Right lobe of liver (tissue), 6 donors: ENCODE measurements at regions not wholly inside any gene's neighbourhood (a gene's known extent, or its start where the extent isn't known, plus 50 kb on each side); places are given as distances from the start of the nearest gene placed in this dataset.

Experiments
- ATAC-seq, 4 donors: fragments of 200-7000 bp; cut with Tn5 transposase; one replicate each; pipeline ENCODE4 v1.9.1; 2020; ENCODE audit warnings: mild to moderate bottlenecking in 4 of 4, moderate library complexity in 4 of 4
- DNase-seq, 3 donors: peaks; one replicate each; pipeline ENCODE4 v3.0.0-alpha.2; 2020
- H3K27ac ChIP-seq, 3 donors: fragments of 200-600 bp; one replicate each; pipeline ENCODE4 v1.8.0; 2022
- H3K27me3 ChIP-seq, 2 donors: fragments of 200-600 bp; one replicate each; pipeline ENCODE4 v1.8.0; 2022
- H3K36me3 ChIP-seq, 4 donors: fragments of 200-600 bp; sonication (generic) in 1 of 4; one replicate each; pipeline versions ENCODE4 v1.5.1 to v1.8.0; 2017 to 2022; ENCODE audit warnings: control low read depth in 1 of 4
- H3K4me1 ChIP-seq, 4 donors: fragments of 200-600 bp; sonication (generic) in 1 of 4; one replicate each; pipeline versions ENCODE4 v1.5.1 to v1.8.0; 2017 to 2022; ENCODE audit warnings: control low read depth in 1 of 4
- H3K4me3 ChIP-seq, 3 donors: fragments of 200-600 bp; one replicate each; pipeline ENCODE4 v1.8.0; 2022
- H3K9me3 ChIP-seq, 4 donors: fragments of 200-600 bp; sonication (generic) in 1 of 4; one replicate each; pipeline versions ENCODE4 v1.5.1 to v1.8.0; 2017 to 2022; ENCODE audit warnings: control low read depth in 1 of 4
- CTCF ChIP-seq, 4 donors: fragments of 200-600 bp in 3 of 4; fragments of 450-650 bp in 1 of 4; IDR thresholded peaks; one replicate each; pipeline versions ENCODE4 v1.5.1 to v1.8.0; 2016 to 2022; ENCODE audit warnings: antibody characterized with exemption in 4 of 4, mild to moderate bottlenecking in 2 of 4
- POLR2A ChIP-seq: fragments of 450-650 bp; IDR thresholded peaks from one replicate; pipeline ENCODE4 v1.6.1; 2017; ENCODE audit warnings: antibody characterized with exemption, mild to moderate bottlenecking
- WGBS: methylation state at CpG from one replicate; pipeline ENCODE4 v1.1.6; 2018; ENCODE audit warnings: low coverage, low lambda C conversion rate; ENCODE audit not compliant: insufficient coverage; ENCODE audit errors: missing lambda C conversion rate; 5-methylcytosine and 5-hydroxymethylcytosine counted together
- intact Hi-C, 2 donors: fragments of 100-400 bp; cut with DNase I; formaldehyde crosslinking; loops; one replicate each; pipeline versions ENCODE4 v1.11.2 to v1.14.1; 2022
- donor health status: DM: no; HTN: yes; CAD: no.
- donor health status: DM: no; HTN: no; CAD: no.
- donor health status: DM: no; HTN: no; CAD: no.
- donor health status: DM: no; HTN: yes; CAD: no.
- donor health status: DM: no; HTN: yes; CAD: no.

- TF ChIP-seq CTCF (IDR thresholded peaks at IDR 0.05) (no peak), POLR2A (no peak)
- intact Hi-C loops: no loop called here
- Histone ChIP-seq H3K4me1 (no peaks in the 10 kb centered on the region), H3K36me3 (no peaks in the 10 kb centered on the region), H3K9me3 (no peaks in the 10 kb centered on the region), H3K4me3 (no peak overlapping the region), H3K27me3 (no peaks in the 10 kb centered on the region), H3K27ac (no peak overlapping the region)
- no peak for ATAC-seq
- DNase-seq: no peak
- 57% methylated on average over 2 of the region's 2 CpGs for WGBS
These were observed 225.4 kb upstream of the ZC3H12C start for GRCh38 chr11:109867784-109868183.

GRCh38 chr11:109869536-109869935, 223.7 kb upstream of the ZC3H12C start:
- H3K27me3 ChIP-seq: no peaks in the 10 kb centered on the region
- H3K36me3 ChIP-seq: no peaks in the 10 kb centered on the region
- TF ChIP-seq CTCF (IDR thresholded peaks at IDR 0.05): no peak
- TF ChIP-seq POLR2A: no peak
- no peaks in the 10 kb centered on the region for H3K9me3 ChIP-seq
- no peak for DNase-seq
- no peak for ATAC-seq
- intact Hi-C loops: no loop called here
- no peak overlapping the region for H3K27ac ChIP-seq
- WGBS: 82% methylated on average over 2 of the region's 2 CpGs
- no peak overlapping the region for H3K4me3 ChIP-seq
- H3K4me1 ChIP-seq: no peaks in the 10 kb centered on the region

- ATAC-seq (no peak), DNase-seq (no peak)
- Histone ChIP-seq H3K9me3 (no peaks in the 10 kb centered on the region), H3K4me1 (no peaks in the 10 kb centered on the region), H3K27me3 (no peaks in the 10 kb centered on the region), H3K4me3 (no peak overlapping the region), H3K36me3 (no peaks in the 10 kb centered on the region), H3K27ac (no peak overlapping the region)
- TF ChIP-seq CTCF (IDR thresholded peaks at IDR 0.05) (no peak), POLR2A (no peak)
- intact Hi-C loops: no loop called here
- WGBS: 84% methylated on average over 6 of the region's 6 CpGs
These were observed 222.9 kb upstream of the ZC3H12C start for GRCh38 chr11:109870297-109870696.

GRCh38 chr11:109877043-109877442, 216.1 kb upstream of the ZC3H12C start:
- ATAC-seq (peak; percentile 96 to 98 (median 98)), DNase-seq (peak in 2 of 3 donors; percentile 23 to 71)
- Histone ChIP-seq H3K27me3 (no peaks in the 10 kb centered on the region), H3K9me3 (no peaks in the 10 kb centered on the region), H3K27ac (no peak overlapping the region), H3K36me3 (no peaks in the 10 kb centered on the region), H3K4me3 (no peak overlapping the region), H3K4me1 (no peaks in the 10 kb centered on the region)
- intact Hi-C loops: no loop called here
- WGBS: 8% methylated on average over 4 of the region's 4 CpGs
- no peak for TF ChIP-seq CTCF (IDR thresholded peaks at IDR 0.05)
- no peak for TF ChIP-seq POLR2A

- 88% methylated on average over 4 of the region's 4 CpGs for WGBS
These were observed 208.7 kb upstream of the ZC3H12C start for GRCh38 chr11:109884501-109884900.

More at GRCh38 chr11:109884501-109884900, 208.7 kb upstream of the ZC3H12C start:
- no peak for ATAC-seq
- H3K4me1 ChIP-seq: peaks cover 0 to 6% (median 2%) of the 10 kb centered on the region in 4 donors
- H3K36me3 ChIP-seq: no peaks in the 10 kb centered on the region
- H3K27ac ChIP-seq: no peak overlapping the region
- H3K9me3 ChIP-seq: no peaks in the 10 kb centered on the region
- TF ChIP-seq POLR2A (no peak), CTCF (IDR thresholded peaks at IDR 0.05) (no peak)
- intact Hi-C loops: no loop called here
- no peak for DNase-seq
- H3K27me3 ChIP-seq: no peaks in the 10 kb centered on the region
- no peak overlapping the region for H3K4me3 ChIP-seq
